Urinary bladder (tissue), 3 donors: ENCODE measurements at regions not wholly inside any gene's neighbourhood (a gene's known extent, or its start where the extent isn't known, plus 50 kb on each side); places are given as distances from the start of the nearest gene placed in this dataset.
"Not testable (repeated sequence)": the region's sequence is repeated elsewhere in the genome, so short reads cannot be mapped to it uniquely, and the experiment has no call there.

Source experiments
- DNase-seq: peaks from one replicate; pipeline ENCODE4 v3.0.0-alpha.2; 2015; ENCODE audit errors: extremely low spot score
- H3K27ac ChIP-seq: one replicate; pipeline ENCODE4 v1.5.1; 2013; ENCODE audit warnings: low read depth, mild to moderate bottlenecking, moderate library complexity
- H3K36me3 ChIP-seq: one replicate; pipeline ENCODE4 v1.6.1; 2013; ENCODE audit warnings: mild to moderate bottlenecking, moderate library complexity; ENCODE audit not compliant: insufficient read depth
- H3K4me1 ChIP-seq: one replicate; pipeline ENCODE4 v1.6.1; 2013; ENCODE audit warnings: mild to moderate bottlenecking, moderate library complexity; ENCODE audit not compliant: insufficient read depth
- H3K4me3 ChIP-seq: one replicate; pipeline ENCODE4 v1.5.1; 2013; ENCODE audit warnings: low read depth, low read length
- WGBS: extraction: QIAGEN DNeasy Blood & Tissue Kit; methylation state at CpG from one replicate; pipeline ENCODE4 v1.1.7; 2013; 5-methylcytosine and 5-hydroxymethylcytosine counted together
- donor health status: healthy with polysubstance abuse.
- donor health status: healthy.

GRCh38 chr12:88707800-88708199, 127.5 kb upstream of the KITLG start:
- DNase-seq: no peak
- Histone ChIP-seq H3K36me3 (no peaks in the 10 kb centered on the region), H3K4me1 (no peaks in the 10 kb centered on the region), H3K27ac (no peak overlapping the region), H3K4me3 (no peak overlapping the region)
- WGBS: 94% methylated on average over 2 of the region's 2 CpGs

GRCh38 chr12:88706286-88706685, 126.0 kb upstream of the KITLG start:
- Histone ChIP-seq H3K36me3 (no peaks in the 10 kb centered on the region), H3K4me3 (no peak overlapping the region), H3K4me1 (no peaks in the 10 kb centered on the region), H3K27ac (no peak overlapping the region)
- DNase-seq: no peak

GRCh38 chr12:88703790-88704189, 123.5 kb upstream of the KITLG start:
- no peak for DNase-seq
- no peak overlapping the region for H3K4me3 ChIP-seq
- H3K4me1 ChIP-seq: no peaks in the 10 kb centered on the region
- H3K27ac ChIP-seq: no peak overlapping the region
- no peaks in the 10 kb centered on the region for H3K36me3 ChIP-seq
- 97% methylated on average over 3 of the region's 3 CpGs for WGBS

- H3K4me1 ChIP-seq: no peaks in the 10 kb centered on the region
- H3K36me3 ChIP-seq: no peaks in the 10 kb centered on the region
- DNase-seq: no peak
- no peak overlapping the region for H3K27ac ChIP-seq
- WGBS: 83% methylated on average over 3 of the region's 3 CpGs
- H3K4me3 ChIP-seq: no peak overlapping the region
Measured at GRCh38 chr12:88698471-88698870, 118.2 kb upstream of the KITLG start.

GRCh38 chr12:88693837-88694445, 113.7 kb upstream of the KITLG start:
- H3K4me1 ChIP-seq: no peaks in the 10 kb centered on the region
- WGBS: 81% methylated on average over 1 of the region's 1 CpG
- no peaks in the 10 kb centered on the region for H3K36me3 ChIP-seq
- H3K4me3 ChIP-seq: no peak overlapping the region
- DNase-seq: no peak
- no peak overlapping the region for H3K27ac ChIP-seq

- Histone ChIP-seq H3K4me1 (no peaks in the 10 kb centered on the region), H3K27ac (no peak overlapping the region), H3K36me3 (no peaks in the 10 kb centered on the region), H3K4me3 (no peak overlapping the region)
- DNase-seq: no peak
Measured at GRCh38 chr12:88691811-88692210, 111.5 kb upstream of the KITLG start.

- no peak overlapping the region for H3K27ac ChIP-seq
- no peak for DNase-seq
- no peaks in the 10 kb centered on the region for H3K4me1 ChIP-seq
- H3K36me3 ChIP-seq: no peaks in the 10 kb centered on the region
- no peak overlapping the region for H3K4me3 ChIP-seq
- 79% methylated on average over 2 of the region's 2 CpGs for WGBS
Measured at GRCh38 chr12:88684610-88685009, 104.3 kb upstream of the KITLG start.

- no peak overlapping the region for H3K27ac ChIP-seq
- 85% methylated on average over 2 of the region's 2 CpGs for WGBS
Measured at GRCh38 chr12:88684170-88684569, 103.9 kb upstream of the KITLG start.

GRCh38 chr12:88683628-88684027, 103.4 kb upstream of the KITLG start:
- H3K27ac ChIP-seq: no peak overlapping the region
- 96% methylated on average over 1 of the region's 1 CpG for WGBS
- DNase-seq: no peak
- no peaks in the 10 kb centered on the region for H3K4me1 ChIP-seq
- H3K4me3 ChIP-seq: no peak overlapping the region
- H3K36me3 ChIP-seq: no peaks in the 10 kb centered on the region

More at GRCh38 chr12:88684170-88684569, 103.9 kb upstream of the KITLG start:
- H3K4me1 ChIP-seq: no peaks in the 10 kb centered on the region
- DNase-seq: no peak
- H3K36me3 ChIP-seq: no peaks in the 10 kb centered on the region
- no peak overlapping the region for H3K4me3 ChIP-seq

- WGBS: 100% methylated on average over 1 of the region's 1 CpG
- no peak for DNase-seq
Measured at GRCh38 chr12:88681271-88681670, 101.0 kb upstream of the KITLG start.

GRCh38 chr12:88677464-88677863, 97.2 kb upstream of the KITLG start:
- Histone ChIP-seq H3K4me1 (no peaks in the 10 kb centered on the region), H3K4me3 (no peak overlapping the region), H3K36me3 (no peaks in the 10 kb centered on the region), H3K27ac (no peak overlapping the region)
- no peak for DNase-seq

More at GRCh38 chr12:88681271-88681670, 101.0 kb upstream of the KITLG start:
- H3K36me3 ChIP-seq: no peaks in the 10 kb centered on the region
- no peak overlapping the region for H3K4me3 ChIP-seq
- no peak overlapping the region for H3K27ac ChIP-seq
- no peaks in the 10 kb centered on the region for H3K4me1 ChIP-seq

GRCh38 chr12:88667615-88668014, 87.3 kb upstream of the KITLG start:
- not testable (repeated sequence) for H3K27ac ChIP-seq, H3K36me3 ChIP-seq, DNase-seq, H3K4me1 ChIP-seq, H3K4me3 ChIP-seq
- 35% methylated on average over 5 of the region's 5 CpGs for WGBS

- Histone ChIP-seq H3K27ac (no peak overlapping the region), H3K36me3 (no peaks in the 10 kb centered on the region), H3K4me1 (no peaks in the 10 kb centered on the region), H3K4me3 (no peak overlapping the region)
- DNase-seq: no peak
Measured at GRCh38 chr12:88665071-88665470, 84.8 kb upstream of the KITLG start.

- DNase-seq: no peak
- H3K4me3 ChIP-seq: no peak overlapping the region
- H3K36me3 ChIP-seq: no peaks in the 10 kb centered on the region
- H3K4me1 ChIP-seq: no peaks in the 10 kb centered on the region
- 87% methylated on average over 1 of the region's 1 CpG for WGBS
- no peak overlapping the region for H3K27ac ChIP-seq
Measured at GRCh38 chr12:88662961-88663360, 82.7 kb upstream of the KITLG start.

- H3K36me3 ChIP-seq: no peaks in the 10 kb centered on the region
- 91% methylated on average over 1 of the region's 1 CpG for WGBS
- DNase-seq: no peak
Measured at GRCh38 chr12:88662093-88662492, 81.8 kb upstream of the KITLG start.

More at GRCh38 chr12:88662093-88662492, 81.8 kb upstream of the KITLG start:
- H3K27ac ChIP-seq: no peak overlapping the region
- H3K4me3 ChIP-seq: no peak overlapping the region
- H3K4me1 ChIP-seq: no peaks in the 10 kb centered on the region
